ENCODE measurements at regions not wholly inside any gene's neighbourhood (a gene's known extent, or its start where the extent isn't known, plus 50 kb on each side); places are given as distances from the start of the nearest gene placed in this dataset.

DNA sequence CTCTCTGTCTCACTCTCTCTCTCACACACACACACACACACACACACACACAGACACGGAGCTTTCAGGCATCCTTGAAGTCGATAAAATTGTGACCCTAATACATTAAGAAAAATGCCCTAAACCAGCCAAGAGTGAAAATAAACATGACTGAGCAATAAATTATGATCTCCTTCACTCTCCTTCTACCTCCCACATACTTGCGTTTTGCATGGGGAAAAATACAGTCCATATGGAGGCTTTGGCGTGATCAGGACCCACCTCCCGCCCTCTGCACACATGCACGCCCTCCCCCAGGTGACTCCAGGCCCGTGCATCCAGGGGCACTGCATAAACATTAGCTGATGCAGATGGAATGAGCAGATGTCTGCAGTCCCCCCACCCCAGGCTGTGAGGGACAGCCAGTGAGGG, 114.2 kb upstream of the JARID2 start:
- DNase-seq (ENCODE audit: low spot score): no peak
- ChIA-PET CTCF (no interaction called here), POLR2A (no interaction called here)
- H3K9me3 Mint-ChIP-seq: no peaks in the 10 kb centered on the region
- H3K4me3 Mint-ChIP-seq: no peak overlapping the region
- no peak for ATAC-seq
- H3K27me3 Mint-ChIP-seq (ENCODE audit: low read depth): no peaks in the 10 kb centered on the region; the same call in 1 of the 2 replicates
- TF ChIP-seq TP53 (CRISPR knock-in tag; IDR thresholded peaks at IDR 0.05) (no peak), GABPB1 (CRISPR knock-in tag; IDR thresholded peaks at IDR 0.05) (no peak), ZNF416 (CRISPR knock-in tag; IDR thresholded peaks at IDR 0.05) (no peak), TEAD4 (CRISPR knock-in tag; IDR thresholded peaks at IDR 0.05) (no peak), ZNF138 (CRISPR knock-in tag; conservative IDR thresholded peaks at IDR 0.05) (no peak), RELA (CRISPR knock-in tag; IDR thresholded peaks at IDR 0.05; ENCODE audit: borderline replicate concordance) (no peak), CREM (CRISPR knock-in tag; IDR thresholded peaks at IDR 0.05) (no peak), SP1 (CRISPR knock-in tag; conservative IDR thresholded peaks at IDR 0.05) (no peak), RORB (CRISPR knock-in tag; IDR thresholded peaks at IDR 0.05) (no peak), CREB1 (CRISPR knock-in tag; IDR thresholded peaks at IDR 0.05) (no peak)
- TF ChIP-seq, protein P1, sequence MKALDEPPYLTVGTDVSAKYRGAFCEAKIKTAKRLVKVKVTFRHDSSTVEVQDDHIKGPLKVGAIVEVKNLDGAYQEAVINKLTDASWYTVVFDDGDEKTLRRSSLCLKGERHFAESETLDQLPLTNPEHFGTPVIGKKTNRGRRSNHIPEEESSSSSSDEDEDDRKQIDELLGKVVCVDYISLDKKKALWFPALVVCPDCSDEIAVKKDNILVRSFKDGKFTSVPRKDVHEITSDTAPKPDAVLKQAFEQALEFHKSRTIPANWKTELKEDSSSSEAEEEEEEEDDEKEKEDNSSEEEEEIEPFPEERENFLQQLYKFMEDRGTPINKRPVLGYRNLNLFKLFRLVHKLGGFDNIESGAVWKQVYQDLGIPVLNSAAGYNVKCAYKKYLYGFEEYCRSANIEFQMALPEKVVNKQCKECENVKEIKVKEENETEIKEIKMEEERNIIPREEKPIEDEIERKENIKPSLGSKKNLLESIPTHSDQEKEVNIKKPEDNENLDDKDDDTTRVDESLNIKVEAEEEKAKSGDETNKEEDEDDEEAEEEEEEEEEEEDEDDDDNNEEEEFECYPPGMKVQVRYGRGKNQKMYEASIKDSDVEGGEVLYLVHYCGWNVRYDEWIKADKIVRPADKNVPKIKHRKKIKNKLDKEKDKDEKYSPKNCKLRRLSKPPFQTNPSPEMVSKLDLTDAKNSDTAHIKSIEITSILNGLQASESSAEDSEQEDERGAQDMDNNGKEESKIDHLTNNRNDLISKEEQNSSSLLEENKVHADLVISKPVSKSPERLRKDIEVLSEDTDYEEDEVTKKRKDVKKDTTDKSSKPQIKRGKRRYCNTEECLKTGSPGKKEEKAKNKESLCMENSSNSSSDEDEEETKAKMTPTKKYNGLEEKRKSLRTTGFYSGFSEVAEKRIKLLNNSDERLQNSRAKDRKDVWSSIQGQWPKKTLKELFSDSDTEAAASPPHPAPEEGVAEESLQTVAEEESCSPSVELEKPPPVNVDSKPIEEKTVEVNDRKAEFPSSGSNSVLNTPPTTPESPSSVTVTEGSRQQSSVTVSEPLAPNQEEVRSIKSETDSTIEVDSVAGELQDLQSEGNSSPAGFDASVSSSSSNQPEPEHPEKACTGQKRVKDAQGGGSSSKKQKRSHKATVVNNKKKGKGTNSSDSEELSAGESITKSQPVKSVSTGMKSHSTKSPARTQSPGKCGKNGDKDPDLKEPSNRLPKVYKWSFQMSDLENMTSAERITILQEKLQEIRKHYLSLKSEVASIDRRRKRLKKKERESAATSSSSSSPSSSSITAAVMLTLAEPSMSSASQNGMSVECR (CRISPR knock-in tag; IDR thresholded peaks at IDR 0.05; ENCODE audit: borderline replicate concordance): no peak
- TF ChIP-seq, protein P2, sequence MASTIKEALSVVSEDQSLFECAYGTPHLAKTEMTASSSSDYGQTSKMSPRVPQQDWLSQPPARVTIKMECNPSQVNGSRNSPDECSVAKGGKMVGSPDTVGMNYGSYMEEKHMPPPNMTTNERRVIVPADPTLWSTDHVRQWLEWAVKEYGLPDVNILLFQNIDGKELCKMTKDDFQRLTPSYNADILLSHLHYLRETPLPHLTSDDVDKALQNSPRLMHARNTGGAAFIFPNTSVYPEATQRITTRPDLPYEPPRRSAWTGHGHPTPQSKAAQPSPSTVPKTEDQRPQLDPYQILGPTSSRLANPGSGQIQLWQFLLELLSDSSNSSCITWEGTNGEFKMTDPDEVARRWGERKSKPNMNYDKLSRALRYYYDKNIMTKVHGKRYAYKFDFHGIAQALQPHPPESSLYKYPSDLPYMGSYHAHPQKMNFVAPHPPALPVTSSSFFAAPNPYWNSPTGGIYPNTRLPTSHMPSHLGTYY (CRISPR knock-in tag; IDR thresholded peaks at IDR 0.05): no peak
- TF ChIP-seq, protein P3, sequence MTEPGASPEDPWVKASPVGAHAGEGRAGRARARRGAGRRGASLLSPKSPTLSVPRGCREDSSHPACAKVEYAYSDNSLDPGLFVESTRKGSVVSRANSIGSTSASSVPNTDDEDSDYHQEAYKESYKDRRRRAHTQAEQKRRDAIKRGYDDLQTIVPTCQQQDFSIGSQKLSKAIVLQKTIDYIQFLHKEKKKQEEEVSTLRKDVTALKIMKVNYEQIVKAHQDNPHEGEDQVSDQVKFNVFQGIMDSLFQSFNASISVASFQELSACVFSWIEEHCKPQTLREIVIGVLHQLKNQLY (CRISPR knock-in tag; IDR thresholded peaks at IDR 0.05): no peak
- TF ChIP-seq, protein P4, sequence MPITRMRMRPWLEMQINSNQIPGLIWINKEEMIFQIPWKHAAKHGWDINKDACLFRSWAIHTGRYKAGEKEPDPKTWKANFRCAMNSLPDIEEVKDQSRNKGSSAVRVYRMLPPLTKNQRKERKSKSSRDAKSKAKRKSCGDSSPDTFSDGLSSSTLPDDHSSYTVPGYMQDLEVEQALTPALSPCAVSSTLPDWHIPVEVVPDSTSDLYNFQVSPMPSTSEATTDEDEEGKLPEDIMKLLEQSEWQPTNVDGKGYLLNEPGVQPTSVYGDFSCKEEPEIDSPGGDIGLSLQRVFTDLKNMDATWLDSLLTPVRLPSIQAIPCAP (CRISPR knock-in tag; IDR thresholded peaks at IDR 0.05): no peak
- TF ChIP-seq, protein P5, sequence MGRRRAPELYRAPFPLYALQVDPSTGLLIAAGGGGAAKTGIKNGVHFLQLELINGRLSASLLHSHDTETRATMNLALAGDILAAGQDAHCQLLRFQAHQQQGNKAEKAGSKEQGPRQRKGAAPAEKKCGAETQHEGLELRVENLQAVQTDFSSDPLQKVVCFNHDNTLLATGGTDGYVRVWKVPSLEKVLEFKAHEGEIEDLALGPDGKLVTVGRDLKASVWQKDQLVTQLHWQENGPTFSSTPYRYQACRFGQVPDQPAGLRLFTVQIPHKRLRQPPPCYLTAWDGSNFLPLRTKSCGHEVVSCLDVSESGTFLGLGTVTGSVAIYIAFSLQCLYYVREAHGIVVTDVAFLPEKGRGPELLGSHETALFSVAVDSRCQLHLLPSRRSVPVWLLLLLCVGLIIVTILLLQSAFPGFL (CRISPR knock-in tag; IDR thresholded peaks at IDR 0.05; ENCODE audit: borderline replicate concordance): no peak
- no peak overlapping the region for H3K27ac Mint-ChIP-seq
- no peaks in the 10 kb centered on the region for H3K36me3 Mint-ChIP-seq
- peaks cover 43% of the 10 kb centered on the region for H3K4me1 Mint-ChIP-seq

DNA sequence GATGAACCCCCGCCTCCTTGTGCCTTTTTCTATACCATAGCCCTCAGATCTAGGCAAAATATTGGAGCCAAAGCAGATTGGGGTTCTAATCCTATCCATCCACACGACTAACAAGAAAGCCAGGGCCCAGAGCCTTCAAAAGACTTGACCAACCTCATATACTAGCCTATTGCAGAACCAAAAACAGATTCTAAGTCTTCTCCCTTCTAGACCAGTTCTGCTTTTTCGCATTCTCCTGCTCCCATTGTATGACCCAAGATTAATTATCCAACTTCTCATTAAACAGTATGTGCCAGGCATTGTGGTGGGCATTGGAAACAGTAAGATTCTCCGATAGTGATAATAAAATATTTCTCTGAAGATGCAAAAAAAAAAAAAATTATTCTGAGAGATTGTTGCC, 113.7 kb upstream of the JARID2 start:
- Mint-ChIP-seq H3K4me1 (peaks cover 48% of the 10 kb centered on the region), H3K27me3 (ENCODE audit: low read depth) (no peaks in the 10 kb centered on the region; the same call in 1 of the 2 replicates), H3K27ac (no peak overlapping the region), H3K9me3 (no peaks in the 10 kb centered on the region), H3K36me3 (no peaks in the 10 kb centered on the region), H3K4me3 (no peak overlapping the region)
- DNase-seq (ENCODE audit: low spot score) (no peak), ATAC-seq (no peak)
- ChIA-PET POLR2A (no interaction called here), CTCF (no interaction called here)
- TF ChIP-seq TEAD1 (CRISPR knock-in tag; IDR thresholded peaks at IDR 0.05) (no peak), NR2C2 (CRISPR knock-in tag; IDR thresholded peaks at IDR 0.05) (no peak)
- TF ChIP-seq, protein P6, sequence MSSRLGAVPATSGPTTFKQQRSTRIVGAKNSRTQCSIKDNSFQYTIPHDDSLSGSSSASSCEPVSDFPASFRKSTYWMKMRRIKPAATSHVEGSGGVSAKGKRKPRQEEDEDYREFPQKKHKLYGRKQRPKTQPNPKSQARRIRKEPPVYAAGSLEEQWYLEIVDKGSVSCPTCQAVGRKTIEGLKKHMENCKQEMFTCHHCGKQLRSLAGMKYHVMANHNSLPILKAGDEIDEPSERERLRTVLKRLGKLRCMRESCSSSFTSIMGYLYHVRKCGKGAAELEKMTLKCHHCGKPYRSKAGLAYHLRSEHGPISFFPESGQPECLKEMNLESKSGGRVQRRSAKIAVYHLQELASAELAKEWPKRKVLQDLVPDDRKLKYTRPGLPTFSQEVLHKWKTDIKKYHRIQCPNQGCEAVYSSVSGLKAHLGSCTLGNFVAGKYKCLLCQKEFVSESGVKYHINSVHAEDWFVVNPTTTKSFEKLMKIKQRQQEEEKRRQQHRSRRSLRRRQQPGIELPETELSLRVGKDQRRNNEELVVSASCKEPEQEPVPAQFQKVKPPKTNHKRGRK (CRISPR knock-in tag; IDR thresholded peaks at IDR 0.05; ENCODE audit: borderline replicate concordance): no peak
- TF ChIP-seq, protein P7, sequence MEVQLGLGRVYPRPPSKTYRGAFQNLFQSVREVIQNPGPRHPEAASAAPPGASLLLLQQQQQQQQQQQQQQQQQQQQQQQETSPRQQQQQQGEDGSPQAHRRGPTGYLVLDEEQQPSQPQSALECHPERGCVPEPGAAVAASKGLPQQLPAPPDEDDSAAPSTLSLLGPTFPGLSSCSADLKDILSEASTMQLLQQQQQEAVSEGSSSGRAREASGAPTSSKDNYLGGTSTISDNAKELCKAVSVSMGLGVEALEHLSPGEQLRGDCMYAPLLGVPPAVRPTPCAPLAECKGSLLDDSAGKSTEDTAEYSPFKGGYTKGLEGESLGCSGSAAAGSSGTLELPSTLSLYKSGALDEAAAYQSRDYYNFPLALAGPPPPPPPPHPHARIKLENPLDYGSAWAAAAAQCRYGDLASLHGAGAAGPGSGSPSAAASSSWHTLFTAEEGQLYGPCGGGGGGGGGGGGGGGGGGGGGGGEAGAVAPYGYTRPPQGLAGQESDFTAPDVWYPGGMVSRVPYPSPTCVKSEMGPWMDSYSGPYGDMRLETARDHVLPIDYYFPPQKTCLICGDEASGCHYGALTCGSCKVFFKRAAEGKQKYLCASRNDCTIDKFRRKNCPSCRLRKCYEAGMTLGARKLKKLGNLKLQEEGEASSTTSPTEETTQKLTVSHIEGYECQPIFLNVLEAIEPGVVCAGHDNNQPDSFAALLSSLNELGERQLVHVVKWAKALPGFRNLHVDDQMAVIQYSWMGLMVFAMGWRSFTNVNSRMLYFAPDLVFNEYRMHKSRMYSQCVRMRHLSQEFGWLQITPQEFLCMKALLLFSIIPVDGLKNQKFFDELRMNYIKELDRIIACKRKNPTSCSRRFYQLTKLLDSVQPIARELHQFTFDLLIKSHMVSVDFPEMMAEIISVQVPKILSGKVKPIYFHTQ (CRISPR knock-in tag; IDR thresholded peaks at IDR 0.05): no peak
- TF ChIP-seq, protein P8, sequence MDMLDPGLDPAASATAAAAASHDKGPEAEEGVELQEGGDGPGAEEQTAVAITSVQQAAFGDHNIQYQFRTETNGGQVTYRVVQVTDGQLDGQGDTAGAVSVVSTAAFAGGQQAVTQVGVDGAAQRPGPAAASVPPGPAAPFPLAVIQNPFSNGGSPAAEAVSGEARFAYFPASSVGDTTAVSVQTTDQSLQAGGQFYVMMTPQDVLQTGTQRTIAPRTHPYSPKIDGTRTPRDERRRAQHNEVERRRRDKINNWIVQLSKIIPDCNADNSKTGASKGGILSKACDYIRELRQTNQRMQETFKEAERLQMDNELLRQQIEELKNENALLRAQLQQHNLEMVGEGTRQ (CRISPR knock-in tag; IDR thresholded peaks at IDR 0.05): no peak
- TF ChIP-seq, protein P9, sequence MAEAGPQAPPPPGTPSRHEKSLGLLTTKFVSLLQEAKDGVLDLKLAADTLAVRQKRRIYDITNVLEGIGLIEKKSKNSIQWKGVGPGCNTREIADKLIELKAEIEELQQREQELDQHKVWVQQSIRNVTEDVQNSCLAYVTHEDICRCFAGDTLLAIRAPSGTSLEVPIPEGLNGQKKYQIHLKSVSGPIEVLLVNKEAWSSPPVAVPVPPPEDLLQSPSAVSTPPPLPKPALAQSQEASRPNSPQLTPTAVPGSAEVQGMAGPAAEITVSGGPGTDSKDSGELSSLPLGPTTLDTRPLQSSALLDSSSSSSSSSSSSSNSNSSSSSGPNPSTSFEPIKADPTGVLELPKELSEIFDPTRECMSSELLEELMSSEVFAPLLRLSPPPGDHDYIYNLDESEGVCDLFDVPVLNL (CRISPR knock-in tag; IDR thresholded peaks at IDR 0.05; ENCODE audit: borderline replicate concordance, low read depth): no peak
